GM19328 (cell line): ENCODE measurements at regions not wholly inside any gene's neighbourhood (a gene's known extent, or its start where the extent isn't known, plus 50 kb on each side); places are given as distances from the start of the nearest gene placed in this dataset.

Experiments used
- ATAC-seq: cut with Tn5 transposase; IDR thresholded peaks from one replicate; pipeline ENCODE4 v1.9.1; 2021; ENCODE audit warnings: mild to moderate bottlenecking, moderate library complexity; ENCODE audit not compliant: unreplicated experiment

GRCh38 chr6:104326173-104327001 lies 533.3 kb downstream of the HACE1 start:
- no peak for ATAC-seq

GRCh38 chr6:104325341-104326172 lies 534.2 kb downstream of the HACE1 start:
- no peak for ATAC-seq

- ATAC-seq, result no peak
Measured at GRCh38 chr6:104324301-104324700, 535.4 kb downstream of the HACE1 start.

- ATAC-seq, result no peak
Measured at GRCh38 chr6:104322841-104323240, 536.9 kb downstream of the HACE1 start.

- ATAC-seq, result no peak
Measured at GRCh38 chr6:104321301-104321700, 538.4 kb downstream of the HACE1 start.

- ATAC-seq, result no peak
Measured at GRCh38 chr6:104320896-104321295, 538.8 kb downstream of the HACE1 start.

- ATAC-seq, result no peak
Measured at GRCh38 chr6:104312851-104313250, 546.9 kb downstream of the HACE1 start.

- ATAC-seq, result no peak
Measured at GRCh38 chr6:104306211-104306610, 553.5 kb downstream of the HACE1 start.

- ATAC-seq, result no peak
Measured at GRCh38 chr6:104305206-104305605, 554.5 kb downstream of the HACE1 start.

GRCh38 chr6:104301951-104302350 lies 557.8 kb downstream of the HACE1 start:
- ATAC-seq, result no peak

GRCh38 chr6:104286641-104287040 lies 573.1 kb downstream of the HACE1 start:
- no peak for ATAC-seq

GRCh38 chr6:104284872-104285271 lies 574.8 kb downstream of the HACE1 start:
- ATAC-seq, result no peak

GRCh38 chr6:104282581-104282980 lies 577.1 kb downstream of the HACE1 start:
- ATAC-seq, result no peak

- no peak for ATAC-seq
Measured at GRCh38 chr6:104281370-104281769, 578.3 kb downstream of the HACE1 start.

- no peak for ATAC-seq
Measured at GRCh38 chr6:104268389-104268788, 591.3 kb downstream of the HACE1 start.

GRCh38 chr6:104266922-104267321 lies 592.8 kb downstream of the HACE1 start:
- ATAC-seq, result no peak

- ATAC-seq, result no peak
Measured at GRCh38 chr6:104256646-104257045, 603.1 kb downstream of the HACE1 start.

GRCh38 chr6:104253236-104253635 lies 606.5 kb downstream of the HACE1 start:
- ATAC-seq, result no peak

- ATAC-seq, result no peak
Measured at GRCh38 chr6:104252276-104252675, 607.4 kb downstream of the HACE1 start.

GRCh38 chr6:104251651-104252050 lies 608.1 kb downstream of the HACE1 start:
- ATAC-seq, result no peak

- ATAC-seq, result no peak
Measured at GRCh38 chr6:104240865-104241264, 618.9 kb downstream of the HACE1 start.

GRCh38 chr6:104239971-104240370 lies 619.7 kb downstream of the HACE1 start:
- ATAC-seq, result no peak
